OCI-LY7 (cell line): ENCODE measurements at regions not wholly inside any gene's neighbourhood (a gene's known extent, or its start where the extent isn't known, plus 50 kb on each side); places are given as distances from the start of the nearest gene placed in this dataset.

ENCODE experiments used
- BruUV-seq: library from RNA; stranded (reverse); fragments of 400-500 nt; replicated peaks from 2 replicates; lab custom pipeline; 2021; lab: Mats Ljungman, UMichigan
- CTCF ChIA-PET: fragments of 300-600 bp; sonication (Branson Sonifier 250); formaldehyde crosslinking; loops from one replicate; lab custom pipeline; 2022; ENCODE audit warnings: antibody characterized with exemption; ENCODE audit not compliant: unreplicated experiment; lab: Charles Lee
- POLR2A ChIA-PET: fragments of 300-600 bp; sonication (Branson Sonifier 250); formaldehyde crosslinking; loops from one replicate; lab custom pipeline; 2022; ENCODE audit warnings: antibody characterized with exemption; lab: Charles Lee
- DNase-seq: peaks from one replicate; pipeline ENCODE4 v3.0.0-alpha.2; 2015; ENCODE audit warnings: low spot score
- H2AFZ ChIP-seq: fragments of 200-600 bp; sonication (generic), shearing (Covaris generic); 2 replicates; pipeline ENCODE4 v1.6.1; 2014; ENCODE audit warnings: mild to moderate bottlenecking, antibody characterized with exemption, low read length, moderate library complexity
- H3K27ac ChIP-seq: fragments of 200-600 bp; sonication (generic); 2 replicates; pipeline ENCODE4 v1.5.1; 2014; ENCODE audit warnings: mixed run types, low read depth, mild to moderate bottlenecking, moderate library complexity, low read length, inconsistent platforms; ENCODE audit not compliant: poor library complexity, severe bottlenecking
- H3K36me3 ChIP-seq: fragments of 200-600 bp; sonication (generic); 2 replicates; pipeline ENCODE4 v1.6.1; 2014; ENCODE audit warnings: mild to moderate bottlenecking, antibody characterized with exemption, low read length, moderate library complexity, mixed read lengths; ENCODE audit not compliant: insufficient read depth
- H3K4me1 ChIP-seq: fragments of 200-600 bp; sonication (generic); 2 replicates; pipeline ENCODE4 v1.5.1; 2014; ENCODE audit warnings: mild to moderate bottlenecking, low read length; ENCODE audit not compliant: insufficient read depth, poor library complexity, severe bottlenecking
- H3K4me2 ChIP-seq: fragments of 200-600 bp; sonication (generic); 2 replicates; pipeline ENCODE4 v1.6.1; 2014; ENCODE audit warnings: mild to moderate bottlenecking, low read length
- H3K4me3 ChIP-seq: fragments of 200-600 bp; sonication (generic); 2 replicates; pipeline ENCODE4 v1.5.1; 2014; ENCODE audit warnings: mild to moderate bottlenecking, low read depth, low read length; ENCODE audit not compliant: poor library complexity, severe bottlenecking
- H3K79me2 ChIP-seq: fragments of 200-600 bp; sonication (generic); 2 replicates; pipeline ENCODE4 v1.6.1; 2016; ENCODE audit warnings: low read depth, mild to moderate bottlenecking, low read length, moderate library complexity, mixed read lengths; ENCODE audit not compliant: insufficient read depth
- H3K9me2 ChIP-seq: fragments of 200-600 bp; sonication (generic); 2 replicates; pipeline ENCODE4 v1.6.1; 2016; ENCODE audit warnings: mild to moderate bottlenecking, low read length, mixed read lengths; ENCODE audit not compliant: insufficient read depth
- H3K9me3 ChIP-seq: fragments of 200-600 bp; sonication (generic); 2 replicates; pipeline ENCODE4 v1.6.1; 2014; ENCODE audit warnings: mild to moderate bottlenecking, mixed run types, low read length, mixed read lengths
- H4K20me1 ChIP-seq: fragments of 200-600 bp; sonication (generic); 2 replicates; pipeline ENCODE4 v1.6.1; 2014; ENCODE audit warnings: mild to moderate bottlenecking, antibody characterized with exemption, low read length, moderate library complexity, mixed read lengths; ENCODE audit not compliant: insufficient read depth
- CTCF ChIP-seq: fragments of 200-600 bp; sonication (generic); conservative IDR thresholded peaks from 2 replicates; pipeline ENCODE4 v1.5.1; 2014; ENCODE audit warnings: mild to moderate bottlenecking, antibody characterized with exemption, low read length, moderate library complexity, mixed read lengths
- EZH2phosphoT487 ChIP-seq: fragments of 200-600 bp; sonication (generic); IDR thresholded peaks from 2 replicates; pipeline ENCODE4 v1.6.1; 2018; ENCODE audit warnings: low read depth, borderline replicate concordance, mild to moderate bottlenecking, mixed run types, antibody characterized with exemption, low read length, moderate library complexity, mixed read lengths
- intact Hi-C: fragments of 100-400 bp; cut with micrococcal nuclease; formaldehyde crosslinking; loops from one replicate; pipeline ENCODE4 v1.10.0; 2022; ENCODE audit not compliant: unreplicated experiment

GRCh38 chr13:69198706-69199105 lies 908.9 kb upstream of the ATXN8OS start:
- no peak overlapping the region for H3K4me3 ChIP-seq
- CTCF ChIA-PET: no interaction called here
- DNase-seq: no peak
- POLR2A ChIA-PET: interaction anchor here (1.0 kb wide), 1 partner anchor 28 kb away, joined by 3 read pairs; no protein-coding TSS in a partner anchor
- no peak overlapping the region for H2AFZ ChIP-seq
- no peaks in the 10 kb centered on the region for H4K20me1 ChIP-seq
- H3K4me1 ChIP-seq: no peaks in the 10 kb centered on the region
- no TSS peak for BruUV-seq
- H3K79me2 ChIP-seq: no peaks in the 10 kb centered on the region
- no peaks in the 10 kb centered on the region for H3K36me3 ChIP-seq
- no peak overlapping the region for H3K4me2 ChIP-seq
- TF ChIP-seq CTCF: no peak
- TF ChIP-seq EZH2phosphoT487: no peak
- no peaks in the 10 kb centered on the region for H3K9me2 ChIP-seq
- no peaks in the 10 kb centered on the region for H3K9me3 ChIP-seq
- intact Hi-C loops: no loop called here
- no peak overlapping the region for H3K27ac ChIP-seq

GRCh38 chr13:69194130-69194529 lies 913.5 kb upstream of the ATXN8OS start:
- no peaks in the 10 kb centered on the region for H3K4me1 ChIP-seq
- H3K9me3 ChIP-seq: no peaks in the 10 kb centered on the region
- intact Hi-C loops: no loop called here
- H3K4me2 ChIP-seq: no peak overlapping the region
- H3K79me2 ChIP-seq: no peaks in the 10 kb centered on the region
- ChIA-PET POLR2A (interaction anchor here (1.7 kb wide), 1 partner anchor 20 kb away, joined by 5 read pairs; no protein-coding TSS in a partner anchor), CTCF (no interaction called here)
- H3K27ac ChIP-seq: no peak overlapping the region
- no peak for TF ChIP-seq CTCF
- TF ChIP-seq EZH2phosphoT487: no peak
- H2AFZ ChIP-seq: no peak overlapping the region
- BruUV-seq: no TSS peak
- no peaks in the 10 kb centered on the region for H4K20me1 ChIP-seq
- no peak overlapping the region for H3K4me3 ChIP-seq
- H3K9me2 ChIP-seq: no peaks in the 10 kb centered on the region
- DNase-seq: no peak
- no peaks in the 10 kb centered on the region for H3K36me3 ChIP-seq

- no peak overlapping the region for H3K4me2 ChIP-seq
- DNase-seq: no peak
- H3K27ac ChIP-seq: no peak overlapping the region
- no peak overlapping the region for H2AFZ ChIP-seq
- H3K9me2 ChIP-seq: no peaks in the 10 kb centered on the region; the same call in 1 of the 2 replicates
- TF ChIP-seq CTCF (no peak), EZH2phosphoT487 (no peak)
- ChIA-PET CTCF (no interaction called here), POLR2A (interaction anchor here (1.8 kb wide), 1 partner anchor 8 kb away, joined by 5 read pairs; no protein-coding TSS in a partner anchor)
- no peaks in the 10 kb centered on the region for H3K4me1 ChIP-seq
- no TSS peak for BruUV-seq
- no peak overlapping the region for H3K4me3 ChIP-seq
- no peaks in the 10 kb centered on the region for H3K79me2 ChIP-seq
- intact Hi-C loops: no loop called here
- no peaks in the 10 kb centered on the region for H3K36me3 ChIP-seq
- H3K9me3 ChIP-seq: no peaks in the 10 kb centered on the region
- H4K20me1 ChIP-seq: no peaks in the 10 kb centered on the region
Measured at GRCh38 chr13:69180034-69180433, 927.6 kb upstream of the ATXN8OS start.
